ENCODE measurements at regions not wholly inside any gene's neighbourhood (a gene's known extent, or its start where the extent isn't known, plus 50 kb on each side); places are given as distances from the start of the nearest gene placed in this dataset.

DNA sequence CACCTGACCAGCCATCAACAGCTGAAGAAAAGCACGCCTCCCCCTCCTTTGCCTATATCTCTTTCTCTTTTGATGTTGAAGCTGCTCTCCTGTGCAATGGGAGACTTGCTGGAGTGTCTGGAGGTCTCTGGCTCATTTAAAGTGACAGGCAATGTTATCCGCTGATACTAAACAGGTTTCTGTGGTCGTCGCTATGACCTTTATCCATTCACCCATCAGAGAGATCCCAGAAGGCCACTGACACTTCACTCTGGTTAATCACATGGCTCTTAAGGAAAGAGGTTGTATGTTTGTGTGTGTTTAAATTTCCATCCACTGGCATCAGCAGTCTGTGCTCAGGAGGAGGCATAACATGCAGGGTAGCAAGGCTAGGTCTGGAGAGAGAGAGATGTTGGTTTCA, 277.3 kb downstream of the MTX2 start:
- no peak for DNase-seq

DNA sequence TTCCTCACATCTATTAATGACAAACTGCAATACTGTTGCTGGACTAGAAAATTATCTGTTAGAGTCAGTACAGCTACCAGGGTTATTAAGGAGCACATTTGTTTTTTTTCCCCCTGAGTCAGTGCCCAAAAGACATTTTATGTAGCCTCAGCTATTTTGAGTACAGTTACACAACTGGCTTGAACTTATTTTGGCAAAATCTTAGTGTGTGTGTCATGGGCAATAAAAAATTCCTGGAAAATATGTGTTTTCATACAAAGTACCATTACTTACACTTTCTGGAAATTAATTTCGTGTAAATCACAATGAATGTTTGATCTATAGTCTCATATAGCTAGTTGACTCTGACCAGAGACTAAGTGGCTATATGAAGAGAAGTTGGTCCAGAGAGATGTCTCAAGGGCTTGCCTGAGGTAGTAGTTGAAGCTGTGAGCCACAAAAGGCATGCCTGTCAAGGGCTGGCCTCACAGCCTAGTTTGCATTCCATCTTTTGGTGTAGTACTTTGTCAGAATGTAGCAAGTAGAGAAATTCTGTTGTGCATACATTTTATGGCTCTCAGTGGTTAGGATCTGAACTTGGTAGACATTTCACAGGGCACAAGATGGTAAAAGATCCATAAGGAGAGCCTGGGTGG, 283.4 kb downstream of the MTX2 start:
- DNase-seq, result no peak

- no peak for DNase-seq
Measured at GRCh38 chr2:176553685-176554100, 284.5 kb downstream of the MTX2 start.

- DNase-seq, result no peak
Measured at GRCh38 chr2:176554101-176555048, 285.1 kb downstream of the MTX2 start.

DNA sequence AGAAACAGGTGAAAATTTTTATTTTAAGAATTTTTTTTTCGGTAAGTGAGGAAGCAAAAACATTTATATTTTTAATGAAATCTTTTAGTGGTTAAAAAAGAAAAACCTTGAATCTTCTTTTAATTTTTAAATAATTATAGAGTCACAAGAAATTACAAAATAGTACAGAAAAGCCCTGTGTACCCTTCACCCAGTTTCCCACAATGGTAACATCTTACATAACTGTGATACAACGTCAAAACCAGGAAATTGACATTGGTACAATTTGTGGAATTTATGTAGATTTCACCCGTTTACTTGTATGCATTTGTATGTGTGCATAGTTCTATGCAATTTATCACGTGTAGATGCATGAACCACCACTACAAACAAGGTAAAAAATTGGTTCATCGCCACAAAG, 285.9 kb downstream of the MTX2 start:
- no peak for DNase-seq

DNA sequence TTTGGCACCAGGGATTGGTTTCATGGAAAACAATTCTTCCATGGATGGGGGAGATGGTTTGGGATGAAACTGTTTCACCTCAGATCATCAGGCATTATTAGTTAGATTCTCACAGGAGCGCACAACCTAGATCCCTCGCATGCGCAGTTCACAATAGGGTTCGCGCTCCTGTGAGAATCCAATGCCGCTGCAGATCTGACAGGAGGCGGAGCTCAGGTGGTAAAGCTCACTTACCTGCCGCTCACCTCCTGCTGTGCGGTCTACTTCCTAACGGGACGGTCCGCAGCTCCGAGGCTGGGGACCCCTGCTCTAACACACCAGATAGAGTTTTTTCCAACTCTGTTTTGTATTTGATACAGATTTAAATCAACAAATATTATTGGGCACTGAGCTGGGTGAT, 286.5 kb downstream of the MTX2 start:
- DNase-seq, result no peak

DNA sequence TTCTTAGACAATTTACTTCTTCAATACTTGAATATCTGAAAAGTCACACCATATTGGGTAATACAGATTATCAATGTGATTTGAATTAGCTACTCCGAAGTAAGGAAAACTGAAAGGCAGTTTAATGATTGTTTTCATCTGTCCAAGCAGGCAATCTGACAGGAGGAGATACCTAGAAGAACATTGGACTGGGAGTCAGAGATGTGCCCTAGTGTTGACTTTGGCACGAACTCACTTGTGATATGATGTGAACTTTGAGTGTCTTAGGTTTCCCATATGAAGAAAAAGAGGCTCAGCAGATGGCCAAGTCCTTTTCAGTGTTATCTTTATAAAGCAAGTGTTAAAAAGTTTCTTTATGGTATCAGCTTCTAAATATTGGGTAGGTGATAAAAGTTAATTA, 287.1 kb downstream of the MTX2 start:
- DNase-seq, result no peak

DNA sequence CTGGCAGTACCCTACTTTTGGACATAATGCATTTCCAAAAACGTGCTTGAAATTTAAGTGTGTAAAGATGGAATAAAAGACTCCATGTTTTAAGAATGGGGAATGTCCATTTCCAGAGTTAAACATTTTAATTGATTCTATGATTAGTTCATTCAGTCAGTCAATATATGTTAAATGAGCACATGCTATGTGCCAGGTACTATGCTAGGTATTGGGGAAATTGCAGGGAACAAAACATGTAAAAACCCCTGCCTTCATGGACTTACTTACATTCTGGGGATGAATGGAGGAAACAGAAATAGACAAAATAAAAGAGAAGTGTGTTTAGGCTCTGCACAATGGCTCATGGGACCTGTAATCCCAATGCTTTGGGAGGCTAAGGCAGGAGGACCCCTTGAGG, 288.6 kb downstream of the MTX2 start:
- no peak for DNase-seq

DNA sequence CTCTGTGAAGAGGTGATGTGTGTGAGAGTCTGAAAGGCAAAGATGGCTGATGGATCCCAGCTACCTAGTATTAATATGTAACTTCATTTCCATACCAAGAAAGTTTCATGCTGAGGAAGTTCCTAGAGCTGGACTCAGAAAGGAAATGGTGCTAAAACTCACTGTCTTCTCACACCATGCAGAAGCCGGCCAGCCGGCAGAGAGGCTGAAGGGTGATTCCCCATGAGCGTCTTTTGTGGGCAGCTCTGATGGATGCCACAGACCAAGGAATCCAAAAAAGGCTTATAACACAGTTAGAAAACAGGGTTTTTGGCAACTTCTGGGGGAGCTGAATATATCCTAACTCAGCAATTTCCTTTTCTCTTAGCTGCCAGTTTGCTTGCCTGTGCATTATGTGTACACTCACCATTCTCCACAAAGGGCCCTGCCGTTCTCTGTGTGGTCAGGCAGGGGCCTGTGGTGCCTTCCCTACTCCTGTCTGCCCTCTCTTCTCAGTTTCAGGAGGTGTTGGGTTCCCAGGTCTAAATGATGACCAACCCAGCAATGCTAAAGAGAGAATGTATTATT, 289.4 kb downstream of the MTX2 start:
- DNase-seq, result no peak

- no peak for DNase-seq
Measured at GRCh38 chr2:176560296-176560695, 291.1 kb downstream of the MTX2 start.

GRCh38 chr2:176561706-176562105, 292.5 kb downstream of the MTX2 start:
- DNase-seq, result no peak

- DNase-seq, result no peak
Measured at GRCh38 chr2:176562359-176563078, 293.3 kb downstream of the MTX2 start.

GRCh38 chr2:176565641-176566323, 296.5 kb downstream of the MTX2 start:
- no peak for DNase-seq

- DNase-seq, result no peak
Measured at GRCh38 chr2:176566496-176566895, 297.3 kb downstream of the MTX2 start.

DNA sequence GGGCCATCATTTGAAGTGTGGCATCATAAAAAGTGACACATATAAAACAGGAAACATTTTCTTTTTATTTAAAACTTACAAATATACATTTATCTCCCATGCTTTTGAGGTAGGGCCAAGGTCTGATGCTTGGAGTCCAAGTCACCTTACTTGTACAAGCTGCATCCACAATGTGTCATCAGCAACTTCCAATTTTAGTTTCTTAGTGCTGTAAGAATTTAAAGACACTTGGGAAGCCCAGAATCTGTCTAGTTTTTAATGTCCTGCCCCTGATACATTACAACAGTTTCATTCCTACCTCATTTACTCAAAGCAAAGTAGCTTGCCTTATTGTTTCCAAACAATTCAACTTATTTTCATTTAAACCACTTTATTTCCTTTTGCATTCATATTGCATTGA, 297.7 kb downstream of the MTX2 start:
- DNase-seq, result no peak

- DNase-seq, result no peak
Measured at GRCh38 chr2:176567361-176567760, 298.1 kb downstream of the MTX2 start.

- no peak for DNase-seq
Measured at GRCh38 chr2:176569574-176569973, 300.3 kb downstream of the MTX2 start.

DNA sequence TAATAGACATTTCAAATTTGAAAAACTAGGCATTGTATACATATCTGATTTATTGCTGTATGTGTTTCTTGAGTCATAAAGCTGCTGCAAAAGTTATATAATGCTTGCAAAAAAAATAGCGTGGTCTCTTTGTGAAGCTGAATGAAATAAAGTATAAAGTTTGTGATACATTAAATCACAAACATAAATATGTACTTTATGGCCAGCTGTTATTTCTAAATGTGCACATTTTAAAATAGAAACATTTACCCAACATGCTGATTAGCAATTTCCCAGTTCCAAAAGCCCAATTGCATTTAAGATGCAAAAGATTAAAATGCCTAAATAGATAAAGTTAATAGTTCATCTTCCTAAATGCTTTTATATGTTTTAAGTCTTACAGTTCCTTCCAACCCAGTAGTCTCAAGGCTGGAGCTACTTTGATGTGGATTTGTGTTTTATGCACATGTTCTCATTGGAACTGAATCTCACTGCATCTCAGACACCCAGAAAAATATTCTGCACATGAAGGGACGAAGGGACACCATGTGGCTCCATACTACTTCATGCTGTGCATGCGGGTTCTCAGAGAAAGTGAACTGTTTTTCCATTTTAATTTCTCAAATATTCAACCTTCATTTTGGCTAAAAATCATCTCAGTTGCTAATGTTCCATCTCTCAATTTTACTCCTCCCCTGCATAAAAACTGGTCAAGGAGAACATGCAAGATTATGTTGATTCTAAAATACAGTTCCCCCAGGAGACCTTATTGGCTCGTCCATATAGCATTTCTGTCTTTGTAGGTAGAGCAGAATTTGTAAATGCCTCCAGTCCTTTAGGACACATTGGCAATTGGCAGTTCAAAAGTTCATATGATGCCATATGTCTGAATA, 304.6 kb downstream of the MTX2 start:
- DNase-seq, result no peak

DNA sequence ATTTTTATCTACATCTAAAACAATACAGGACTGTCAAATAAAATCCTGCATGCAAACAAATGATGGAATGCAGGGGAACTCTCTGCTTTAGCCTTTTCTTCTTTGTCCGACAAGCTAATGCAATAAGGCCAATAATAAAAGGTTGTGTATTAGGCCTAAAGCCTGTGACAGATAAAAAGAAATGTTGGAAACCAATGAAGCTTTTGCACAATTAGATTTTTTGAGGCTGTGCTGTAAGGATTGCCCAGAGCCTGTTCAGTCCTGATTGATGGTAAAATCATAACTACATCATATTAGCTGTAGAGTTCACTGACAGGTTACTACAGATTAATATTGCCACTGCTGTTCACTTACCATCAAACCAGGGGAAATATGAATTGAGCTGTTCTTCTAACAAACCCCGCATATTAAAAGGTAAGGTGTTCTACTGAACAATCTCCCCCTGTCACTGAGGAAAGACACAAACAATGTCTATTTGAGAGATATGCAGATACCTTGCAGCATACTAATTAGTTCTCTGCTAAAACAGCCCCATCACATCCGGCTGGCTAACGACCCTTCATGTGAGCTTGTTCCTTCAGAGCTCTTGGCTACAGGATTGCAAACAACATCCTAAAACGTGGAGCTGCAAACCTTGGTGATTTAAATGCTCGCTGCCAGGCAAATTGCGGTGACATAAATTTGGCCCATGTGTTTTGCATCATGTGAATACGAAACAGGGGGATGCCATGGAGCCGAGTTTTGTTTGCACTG, 305.4 kb downstream of the MTX2 start:
- DNase-seq, result no peak

- DNase-seq, result no peak
Measured at GRCh38 chr2:176575237-176575744, 306.0 kb downstream of the MTX2 start.

- no peak for DNase-seq
Measured at GRCh38 chr2:176577054-176577453, 307.8 kb downstream of the MTX2 start.

Data from activated CD4-positive, CD25-positive, alpha-beta regulatory T cell (primary cell).